ENCODE measurements at regions not wholly inside any gene's neighbourhood (a gene's known extent, or its start where the extent isn't known, plus 50 kb on each side); places are given as distances from the start of the nearest gene placed in this dataset.

- Histone ChIP-seq H3K27me3 (ENCODE audit: insufficient read depth) (no peaks in the 10 kb centered on the region), H3K79me2 (replicated peaks; ENCODE audit: insufficient read depth) (no peaks in the 10 kb centered on the region), H4K20me1 (replicated peaks; ENCODE audit: insufficient read depth) (no peaks in the 10 kb centered on the region), H3K4me2 (no peak overlapping the region), H2AFZ (peak overlapping the region; percentile 47), H3K4me3 (no peak overlapping the region), H3K27ac (ENCODE audit: low read depth) (no peak overlapping the region), H3F3A (replicated peaks; ENCODE audit: low read depth) (no peaks in the 10 kb centered on the region), H3K9me2 (ENCODE audit: insufficient read depth) (peaks cover 4% of the 10 kb centered on the region; the same call in 1 of the 2 replicates), H3K36me3 (ENCODE audit: insufficient read depth) (no peaks in the 10 kb centered on the region), H3K4me1 (ENCODE audit: insufficient read depth) (peaks cover 12% of the 10 kb centered on the region)
- Mint-ChIP-seq H3K9me3 (no peaks in the 10 kb centered on the region), H3K27me3 (ENCODE audit: insufficient read depth, low read depth, poor library complexity) (no peaks in the 10 kb centered on the region), H3K4me1 (peaks cover 17% of the 10 kb centered on the region), H3K27ac (no peak overlapping the region), H3K4me3 (no peak overlapping the region), H3K36me3 (ENCODE audit: low read depth) (no peaks in the 10 kb centered on the region)
- TF ChIP-seq CREB1 (CRISPR knock-in tag; IDR thresholded peaks at IDR 0.05; ENCODE audit: low read depth) (no peak), ETS1 (IDR thresholded peaks at IDR 0.05) (no peak), EZH2 (IDR thresholded peaks at IDR 0.05; ENCODE audit: low read depth, unreplicated experiment) (no peak), JUNB (IDR thresholded peaks at IDR 0.05; ENCODE audit: unreplicated experiment) (no peak), NANOG (IDR thresholded peaks at IDR 0.05; ENCODE audit: borderline replicate concordance) (no peak), STAT1 (IDR thresholded peaks at IDR 0.05; ENCODE audit: unreplicated experiment) (no peak)
- ATAC-seq (no peak), DNase-seq (ENCODE audit: low spot score) (no peak)
Observed at GRCh38 chr5:54745599-54745998, 228.0 kb downstream of the SNX18 start.

GRCh38 chr5:54743997-54744788, 226.6 kb downstream of the SNX18 start:
- no peaks in the 10 kb centered on the region for H3K36me3 ChIP-seq (ENCODE audit: insufficient read depth)
- peaks cover 15% of the 10 kb centered on the region for H3K9me2 ChIP-seq (ENCODE audit: insufficient read depth)
- H3K4me1 ChIP-seq (ENCODE audit: insufficient read depth) = peaks cover 12% of the 10 kb centered on the region
- H3K36me3 Mint-ChIP-seq (ENCODE audit: low read depth) = no peaks in the 10 kb centered on the region
- H3K27ac Mint-ChIP-seq = peak overlapping the region; percentile 94
- no peak overlapping the region for H3K4me3 ChIP-seq
- H3K27me3 Mint-ChIP-seq (ENCODE audit: insufficient read depth, low read depth, poor library complexity) = no peaks in the 10 kb centered on the region
- H2AFZ ChIP-seq = peak overlapping the region; percentile 85
- DNase-seq (ENCODE audit: low spot score) (peak; percentile 17), ATAC-seq (peak; percentile 67)
- H3K79me2 ChIP-seq (replicated peaks; ENCODE audit: insufficient read depth) = no peaks in the 10 kb centered on the region
- peaks cover 17% of the 10 kb centered on the region for H3K4me1 Mint-ChIP-seq
- no peaks in the 10 kb centered on the region for H3K27me3 ChIP-seq (ENCODE audit: insufficient read depth)
- H3K4me2 ChIP-seq = 0 out of 2 replicates have a peak overlapping the region, but pooled peaks have one; percentile 4
- no peaks in the 10 kb centered on the region for H3K9me3 Mint-ChIP-seq
- H3K27ac ChIP-seq (ENCODE audit: low read depth) = peak overlapping the region; percentile 64
- H3K4me3 Mint-ChIP-seq = no peak overlapping the region
- H4K20me1 ChIP-seq (replicated peaks; ENCODE audit: insufficient read depth) = no peaks in the 10 kb centered on the region
- no peak for TF ChIP-seq ZNF462 (CRISPR knock-in tag; IDR thresholded peaks at IDR 0.05)
- TF ChIP-seq ZNF114 (CRISPR knock-in tag; IDR thresholded peaks at IDR 0.05) = no peak
- no peak for TF ChIP-seq JUNB (IDR thresholded peaks at IDR 0.05; ENCODE audit: unreplicated experiment)
- no peak for TF ChIP-seq REST (IDR thresholded peaks at IDR 0.05; ENCODE audit: unreplicated experiment)
- no peak for TF ChIP-seq ZNF331 (CRISPR knock-in tag; IDR thresholded peaks at IDR 0.05; ENCODE audit: low read depth)
- H3F3A ChIP-seq (replicated peaks; ENCODE audit: low read depth) = no peaks in the 10 kb centered on the region

Data from GM23338 (cell line).